OCI-LY1 (cell line): ENCODE measurements at regions not wholly inside any gene's neighbourhood (a gene's known extent, or its start where the extent isn't known, plus 50 kb on each side); places are given as distances from the start of the nearest gene placed in this dataset.

ENCODE experiments used
- EZH2 ChIP-seq: fragments of 200-600 bp; sonication (generic), shearing (Covaris generic); IDR thresholded peaks from 2 replicates; pipeline ENCODE4 v1.8.0; 2017; ENCODE audit warnings: borderline replicate concordance, mixed run types, mild to moderate bottlenecking, antibody characterized with exemption, low read length, moderate library complexity, mixed read lengths
- TF ChIP-seq, protein P1 (sequence below): fragments of 200-600 bp; sonication (generic), shearing (Covaris generic); IDR thresholded peaks from 2 replicates; pipeline ENCODE4 v1.5.1; 2017; ENCODE audit warnings: mild to moderate bottlenecking, antibody characterized with exemption, low read length, moderate library complexity, mixed read lengths

DNA sequence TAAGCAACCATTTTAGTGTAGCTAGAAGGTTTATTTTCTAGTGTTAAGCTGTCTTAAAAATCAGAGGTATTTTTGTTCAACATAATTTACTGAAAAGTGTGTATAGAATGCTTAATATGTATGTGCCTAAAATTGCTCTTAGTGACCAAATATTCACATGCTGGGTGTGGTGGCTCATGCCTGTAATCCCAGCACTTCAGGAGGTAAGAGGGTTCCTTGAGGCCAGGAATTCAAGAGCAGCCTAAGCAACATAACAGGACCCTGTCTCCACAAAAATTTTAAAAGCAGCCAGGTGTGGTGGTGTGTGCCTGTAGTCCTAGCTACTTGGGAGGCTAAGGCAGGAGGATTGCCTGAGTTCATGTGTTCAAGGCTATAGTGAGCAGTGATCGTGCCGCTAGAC, 120.9 kb upstream of the FRY start:
- TF ChIP-seq, protein P1, sequence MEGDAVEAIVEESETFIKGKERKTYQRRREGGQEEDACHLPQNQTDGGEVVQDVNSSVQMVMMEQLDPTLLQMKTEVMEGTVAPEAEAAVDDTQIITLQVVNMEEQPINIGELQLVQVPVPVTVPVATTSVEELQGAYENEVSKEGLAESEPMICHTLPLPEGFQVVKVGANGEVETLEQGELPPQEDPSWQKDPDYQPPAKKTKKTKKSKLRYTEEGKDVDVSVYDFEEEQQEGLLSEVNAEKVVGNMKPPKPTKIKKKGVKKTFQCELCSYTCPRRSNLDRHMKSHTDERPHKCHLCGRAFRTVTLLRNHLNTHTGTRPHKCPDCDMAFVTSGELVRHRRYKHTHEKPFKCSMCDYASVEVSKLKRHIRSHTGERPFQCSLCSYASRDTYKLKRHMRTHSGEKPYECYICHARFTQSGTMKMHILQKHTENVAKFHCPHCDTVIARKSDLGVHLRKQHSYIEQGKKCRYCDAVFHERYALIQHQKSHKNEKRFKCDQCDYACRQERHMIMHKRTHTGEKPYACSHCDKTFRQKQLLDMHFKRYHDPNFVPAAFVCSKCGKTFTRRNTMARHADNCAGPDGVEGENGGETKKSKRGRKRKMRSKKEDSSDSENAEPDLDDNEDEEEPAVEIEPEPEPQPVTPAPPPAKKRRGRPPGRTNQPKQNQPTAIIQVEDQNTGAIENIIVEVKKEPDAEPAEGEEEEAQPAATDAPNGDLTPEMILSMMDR = no peak
- no peak for TF ChIP-seq EZH2
